Hematopoietic multipotent progenitor cell treated with erythropoietin and hydrocortisone succinate and interleukin-3 and kit ligand, for 8 days (in vitro differentiated cells): ENCODE measurements at regions not wholly inside any gene's neighbourhood (a gene's known extent, or its start where the extent isn't known, plus 50 kb on each side); places are given as distances from the start of the nearest gene placed in this dataset.

Experiments
- DNase-seq: peaks from one replicate; pipeline ENCODE4 v3.0.0-alpha.2; 2015

DNA sequence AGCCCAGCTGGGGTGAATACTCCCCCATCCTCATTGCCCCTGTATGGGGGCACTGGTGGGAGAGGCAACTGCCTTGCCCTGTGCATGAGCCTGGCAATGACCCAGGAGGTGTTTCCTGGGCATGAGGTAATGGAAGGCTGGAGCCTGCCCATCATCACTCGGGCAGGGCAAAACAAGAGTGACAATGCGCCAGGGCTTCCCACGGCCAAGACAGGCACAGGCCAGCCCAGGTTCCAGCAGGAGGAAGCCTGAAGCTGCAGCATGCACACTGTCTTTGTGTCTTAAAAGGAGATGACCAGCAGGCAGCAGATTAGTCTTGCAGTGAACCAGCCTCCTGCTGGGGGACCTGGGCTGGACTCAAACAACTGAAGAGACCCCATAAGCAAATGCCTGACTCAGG lies 92.2 kb upstream of the SMIM23 start:
- DNase-seq, result no peak

DNA sequence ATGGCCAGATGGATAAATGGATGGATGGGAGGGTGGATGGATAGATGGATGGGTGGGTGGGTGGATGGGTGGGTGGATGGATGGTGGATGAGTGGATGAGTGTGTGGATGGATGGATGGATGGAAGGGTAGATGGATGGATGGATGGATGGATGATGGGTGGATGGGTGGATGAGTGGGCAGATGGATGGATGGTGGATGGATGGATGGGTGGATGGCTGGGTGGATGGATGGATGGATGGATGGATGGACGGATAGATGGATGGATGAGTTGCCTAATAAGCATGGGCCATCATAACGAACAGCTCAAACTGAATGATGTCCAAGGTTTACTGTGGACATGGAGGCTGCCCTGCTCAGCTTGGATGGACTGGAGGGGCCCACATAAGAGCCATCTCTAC lies 89.8 kb upstream of the SMIM23 start:
- no peak for DNase-seq

DNA sequence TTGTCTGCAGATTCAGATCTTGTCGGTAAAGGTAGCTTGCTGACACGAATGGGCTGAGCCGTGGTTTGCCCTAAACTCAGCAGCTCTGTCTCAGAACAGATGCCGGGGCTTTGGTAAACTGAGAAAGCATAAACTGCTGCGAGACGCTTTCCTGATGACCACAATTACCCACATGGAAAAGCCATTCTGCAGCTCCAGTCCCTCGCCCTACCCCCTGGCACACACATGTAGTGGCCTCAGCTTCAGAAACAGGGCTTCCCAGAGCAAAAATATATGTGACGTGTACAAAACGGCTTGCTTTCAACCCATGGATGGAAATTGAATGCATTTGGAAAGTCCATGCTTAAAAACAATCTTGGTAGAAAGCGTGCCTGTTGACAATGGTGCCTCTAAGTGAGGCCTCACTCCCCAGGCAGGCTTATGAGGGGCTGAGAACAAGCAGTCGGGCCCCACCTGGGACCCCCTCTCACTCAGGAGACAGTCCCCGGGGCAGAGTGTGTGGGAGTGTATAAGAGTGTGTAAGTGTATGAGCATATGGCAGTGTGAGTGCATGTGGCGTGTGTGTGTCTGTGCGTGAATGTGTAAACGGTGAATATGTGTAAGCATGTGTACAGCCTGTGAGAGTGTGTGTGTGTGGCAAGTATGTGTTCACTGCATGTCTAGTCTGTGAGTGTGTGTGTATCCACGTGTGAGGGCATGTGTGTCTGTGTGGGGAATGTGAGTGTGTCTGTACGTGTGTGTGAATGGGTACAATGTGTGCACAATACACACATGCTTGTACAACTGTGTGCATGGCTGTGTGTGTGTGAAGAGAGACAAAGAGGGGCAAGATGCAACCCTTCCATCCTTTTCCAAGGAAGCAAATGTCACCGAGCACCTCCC lies 88.2 kb upstream of the SMIM23 start:
- no peak for DNase-seq

DNA sequence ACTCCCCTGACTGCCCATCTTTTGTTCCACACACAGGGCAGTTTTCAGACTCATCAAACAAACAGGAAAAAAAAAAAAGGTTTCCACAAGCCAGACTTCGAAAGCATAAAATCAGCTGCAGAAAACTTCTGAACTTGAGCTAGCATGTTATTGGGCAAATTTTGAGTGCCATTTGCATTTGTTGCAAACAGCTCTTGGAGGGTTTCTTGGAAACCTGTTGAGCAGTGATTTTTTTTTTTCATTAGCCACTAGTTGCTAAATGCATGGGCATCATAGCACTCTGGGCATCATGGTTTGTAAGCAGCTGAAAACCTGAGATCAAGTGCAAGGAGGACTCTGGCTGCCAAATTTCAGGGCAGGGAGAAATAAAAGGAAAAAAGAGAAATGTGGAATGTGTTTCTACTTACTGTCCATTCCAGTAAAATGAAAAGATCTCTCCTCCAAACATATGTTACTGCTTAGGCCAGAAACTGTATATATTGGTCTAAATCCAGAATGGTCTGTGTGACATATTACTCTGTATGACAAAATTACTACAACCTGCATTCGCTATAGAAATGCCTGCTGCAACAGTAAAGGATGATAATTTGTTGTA lies 85.2 kb upstream of the SMIM23 start:
- no peak for DNase-seq

DNA sequence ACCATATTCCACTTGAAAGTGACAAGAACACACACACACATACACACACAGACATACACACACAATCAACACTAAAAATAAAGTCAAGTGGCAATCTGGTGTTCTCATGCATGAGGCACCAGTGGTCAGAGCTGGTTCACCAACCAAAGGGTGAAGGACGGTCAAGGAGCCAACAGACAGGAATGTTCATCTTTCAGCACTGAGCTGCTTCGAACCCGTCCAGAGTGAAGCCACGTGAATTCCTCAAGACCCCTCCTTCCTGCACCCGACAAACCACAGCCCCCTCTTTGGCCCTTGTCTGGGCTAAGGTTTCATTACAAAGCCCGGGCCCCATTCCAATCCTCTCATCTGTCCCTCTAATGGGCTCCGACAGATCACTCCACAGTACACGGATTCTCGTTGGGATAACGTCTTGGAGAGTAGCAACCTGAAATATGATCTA lies 84.5 kb upstream of the SMIM23 start:
- no peak for DNase-seq

- DNase-seq, result no peak
These were observed 83.4 kb upstream of the SMIM23 start for GRCh38 chr5:171702135-171702770.

GRCh38 chr5:171703146-171703545 lies 82.5 kb upstream of the SMIM23 start:
- no peak for DNase-seq

GRCh38 chr5:171705036-171705435 lies 80.6 kb upstream of the SMIM23 start:
- no peak for DNase-seq

DNA sequence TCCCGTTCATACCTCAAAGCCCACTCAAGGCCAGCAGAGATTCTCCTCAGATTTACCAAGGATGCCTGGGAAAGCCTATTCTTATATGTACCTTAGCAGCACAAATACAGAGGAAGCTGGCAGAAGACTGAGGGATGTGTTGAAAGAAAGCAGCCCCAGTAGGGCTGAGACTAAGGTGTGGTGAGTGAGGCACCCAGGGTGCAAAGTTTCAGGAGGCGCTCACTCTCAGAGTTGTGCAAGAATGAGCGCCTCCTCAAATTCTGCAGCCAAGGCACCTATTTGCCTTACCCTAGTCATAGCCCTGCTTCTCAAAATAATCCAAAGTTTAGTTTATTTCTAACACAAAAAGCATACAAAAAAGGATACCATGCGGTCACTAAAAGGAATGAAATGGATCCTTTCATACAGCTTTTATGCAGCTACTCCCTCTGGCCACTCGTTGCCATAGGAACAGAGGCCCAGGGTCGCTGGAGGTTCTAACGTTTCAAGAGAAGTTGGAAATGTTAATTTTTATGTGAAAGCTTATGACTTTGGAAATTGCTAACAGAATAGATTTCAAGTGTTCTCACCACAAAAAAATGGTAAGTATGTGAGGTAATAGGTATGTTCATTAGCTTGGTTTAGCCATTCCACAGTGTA lies 79.7 kb upstream of the SMIM23 start:
- no peak for DNase-seq

GRCh38 chr5:171706736-171707441 lies 78.7 kb upstream of the SMIM23 start:
- DNase-seq, result no peak

DNA sequence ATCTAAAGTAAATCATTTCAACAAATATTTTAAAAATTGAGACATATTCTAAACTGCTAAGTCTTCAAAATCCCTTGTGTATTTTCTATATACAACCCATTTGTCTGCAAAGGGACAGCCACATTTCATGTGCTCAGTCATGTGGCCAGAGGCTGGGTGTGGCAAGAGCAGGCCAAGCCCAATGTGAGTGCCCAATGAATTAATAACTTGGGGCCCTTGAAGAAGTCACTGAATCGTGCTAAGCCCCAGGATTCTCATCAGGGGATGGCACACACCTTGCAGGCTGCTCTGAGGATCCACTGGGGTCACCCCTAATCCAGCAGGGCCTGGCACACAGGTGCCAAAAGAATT lies 78.2 kb upstream of the SMIM23 start:
- peak; percentile 53 for DNase-seq

DNA sequence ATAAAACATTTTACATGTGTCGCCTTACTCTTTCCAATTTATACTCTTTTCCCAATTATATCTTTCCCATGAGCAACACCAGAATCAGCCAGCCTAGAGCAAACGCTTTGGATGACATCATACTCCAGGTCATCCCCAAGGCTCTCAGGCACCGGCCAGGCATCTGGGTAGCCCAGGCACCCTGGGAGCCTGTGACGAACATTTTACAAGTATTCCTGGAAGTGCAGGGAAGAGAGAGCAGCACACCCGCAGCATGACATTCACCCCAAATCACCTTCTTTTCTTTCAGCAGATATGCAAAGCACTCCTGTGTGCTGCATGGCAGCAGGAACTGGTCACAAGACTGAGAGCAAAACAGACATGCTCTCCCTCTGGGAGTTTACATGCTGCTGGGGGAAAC lies 75.7 kb upstream of the SMIM23 start:
- no peak for DNase-seq

- no peak for DNase-seq
These were observed 75.1 kb upstream of the SMIM23 start for GRCh38 chr5:171710451-171711024.

- no peak for DNase-seq
These were observed 74.0 kb upstream of the SMIM23 start for GRCh38 chr5:171711571-171711970.

DNA sequence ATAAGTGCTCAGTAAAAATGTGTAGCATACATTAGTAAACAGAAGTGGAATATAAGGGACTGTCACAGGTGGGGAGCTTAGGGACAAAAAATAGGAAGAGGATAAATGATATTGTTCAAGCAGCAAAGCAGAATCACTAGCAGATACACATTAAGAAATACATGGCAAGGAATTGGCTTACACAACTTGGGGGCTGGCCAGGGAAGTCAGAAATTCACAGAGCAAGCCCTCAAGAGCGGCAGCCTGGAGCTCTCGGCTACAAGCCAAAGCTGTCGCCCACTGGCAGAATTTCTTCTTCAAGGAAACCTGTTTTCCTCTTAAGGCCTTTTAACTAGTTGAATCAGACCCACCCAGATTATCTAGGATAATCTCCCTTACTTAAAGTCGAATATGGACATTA lies 73.0 kb upstream of the SMIM23 start:
- DNase-seq, result no peak

DNA sequence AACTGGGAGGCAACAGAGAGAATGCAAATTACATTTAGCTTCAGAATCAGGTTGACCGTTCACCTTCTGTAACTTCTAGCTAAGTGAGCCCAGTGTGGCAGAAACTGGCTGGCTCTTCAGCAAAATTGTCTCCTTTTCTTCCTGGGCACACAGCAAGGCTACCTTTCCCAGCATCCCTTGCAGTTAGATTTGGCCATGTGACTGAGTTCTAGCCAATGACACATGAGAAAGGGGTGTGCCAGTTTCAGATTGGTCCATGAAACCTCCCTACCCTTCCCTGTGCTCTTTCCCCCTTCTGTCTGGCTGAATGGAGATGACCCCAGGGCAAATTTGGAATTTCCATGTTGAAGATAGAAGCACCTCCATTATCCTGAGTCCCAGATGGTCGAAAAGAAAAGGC lies 72.5 kb upstream of the SMIM23 start:
- DNase-seq, result no peak

DNA sequence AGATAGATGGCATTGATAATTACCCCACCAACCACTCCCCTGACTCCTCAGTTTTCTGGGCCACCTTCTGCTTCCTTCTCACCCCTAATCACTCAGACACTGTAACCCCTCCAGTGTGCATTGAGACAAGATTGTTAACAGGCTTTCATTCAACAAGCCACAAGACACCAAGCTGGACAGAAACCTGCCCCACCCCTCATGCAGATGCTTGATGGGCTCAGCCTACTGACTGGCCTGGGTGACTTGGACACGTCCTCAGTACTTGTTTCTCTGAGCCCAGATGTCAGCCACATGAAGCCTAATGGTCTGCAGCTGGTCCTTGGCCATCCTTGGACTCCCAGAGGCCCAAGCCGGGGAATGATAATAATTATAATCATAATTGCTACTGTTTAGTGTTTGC lies 71.4 kb upstream of the SMIM23 start:
- DNase-seq, result peak; percentile 60

DNA sequence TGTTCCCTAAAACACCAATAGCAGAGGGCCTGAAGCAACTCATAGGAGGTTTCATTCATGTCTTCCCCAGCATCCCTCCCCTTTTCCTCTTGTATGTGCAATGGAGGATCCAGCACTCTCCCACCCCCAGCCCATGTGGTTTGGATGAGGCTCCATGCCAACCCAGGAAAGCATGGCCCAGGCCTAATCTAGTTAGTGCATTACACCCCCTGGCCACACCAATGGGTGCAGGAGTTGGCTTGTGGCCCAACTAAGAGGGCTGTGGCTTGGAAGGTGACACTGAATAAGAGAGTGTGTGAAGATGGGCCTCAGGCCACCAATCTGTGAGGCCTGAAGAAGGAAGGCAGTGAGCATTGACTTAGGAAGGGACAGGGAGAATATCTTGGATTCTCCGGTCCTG lies 70.8 kb upstream of the SMIM23 start:
- DNase-seq, result peak; percentile 88

DNA sequence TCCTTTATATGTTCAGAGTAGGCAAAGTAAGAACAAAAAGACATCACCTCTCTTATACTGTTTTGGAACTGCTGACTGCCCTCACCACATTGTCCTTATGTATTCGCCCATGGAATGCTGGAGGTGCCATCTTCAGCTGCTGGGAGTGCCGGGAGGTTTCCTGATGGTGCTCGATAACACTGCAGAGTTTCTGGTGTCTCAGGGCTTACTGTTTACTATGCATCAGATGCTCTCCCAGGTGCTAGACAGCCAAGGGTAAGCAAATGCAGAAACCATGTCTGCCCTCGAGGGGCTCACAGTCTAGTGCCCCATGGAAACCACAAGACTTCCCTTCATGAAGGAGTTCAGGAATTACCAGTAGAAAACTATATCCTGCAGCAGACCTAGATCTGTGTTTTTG lies 70.1 kb upstream of the SMIM23 start:
- no peak for DNase-seq

- no peak for DNase-seq
These were observed 65.5 kb upstream of the SMIM23 start for GRCh38 chr5:171720086-171720485.

DNA sequence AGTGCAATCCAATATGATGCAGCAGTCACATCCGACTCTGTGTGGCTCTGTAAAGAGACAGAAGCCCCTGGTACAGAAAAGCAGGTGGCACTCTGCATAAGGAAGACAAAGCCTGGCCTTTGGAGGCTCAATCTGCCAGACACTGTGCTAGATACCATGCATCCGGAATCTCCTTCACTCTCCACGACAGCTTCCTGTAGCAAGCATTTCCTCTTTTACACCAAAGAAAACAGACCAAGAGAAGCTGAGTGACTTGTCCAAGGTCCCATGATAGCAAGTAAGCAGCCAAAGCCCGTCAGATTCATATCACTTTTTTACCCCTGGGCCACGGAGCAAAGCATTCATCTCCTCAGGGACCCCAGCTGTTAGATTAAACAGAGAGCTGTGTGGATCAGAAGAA lies 64.2 kb upstream of the SMIM23 start:
- DNase-seq, result peak; percentile 52

- DNase-seq, result no peak
These were observed 61.0 kb upstream of the SMIM23 start for GRCh38 chr5:171724468-171725204.
